ENCODE measurements at regions not wholly inside any gene's neighbourhood (a gene's known extent, or its start where the extent isn't known, plus 50 kb on each side); places are given as distances from the start of the nearest gene placed in this dataset.

DNA sequence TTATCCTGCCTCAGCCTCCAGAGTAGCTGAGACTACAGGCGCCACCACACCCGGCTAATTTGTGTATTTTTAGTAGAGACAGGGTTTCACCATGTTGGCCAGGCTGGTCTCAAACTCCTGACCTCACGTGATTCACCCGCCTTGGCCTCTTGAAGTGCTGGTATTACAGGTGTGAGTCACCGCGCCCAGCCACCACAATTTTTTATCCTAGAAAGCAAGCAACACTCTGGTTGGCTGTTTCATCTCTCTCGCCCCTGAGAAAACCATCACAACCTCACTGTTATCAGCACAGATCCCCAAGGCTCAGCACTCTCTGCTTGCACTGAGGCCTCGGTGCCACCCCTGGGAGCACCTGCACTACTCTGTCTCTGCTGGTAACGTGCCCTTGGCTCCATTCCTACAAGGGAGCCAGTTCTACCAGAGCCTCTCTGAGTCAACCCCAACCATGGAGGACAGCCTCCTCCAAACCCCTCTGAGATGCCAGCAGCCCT lies 134.8 kb upstream of the AGAP1 start:
- no peak for DNase-seq (ENCODE audit: low spot score)

DNA sequence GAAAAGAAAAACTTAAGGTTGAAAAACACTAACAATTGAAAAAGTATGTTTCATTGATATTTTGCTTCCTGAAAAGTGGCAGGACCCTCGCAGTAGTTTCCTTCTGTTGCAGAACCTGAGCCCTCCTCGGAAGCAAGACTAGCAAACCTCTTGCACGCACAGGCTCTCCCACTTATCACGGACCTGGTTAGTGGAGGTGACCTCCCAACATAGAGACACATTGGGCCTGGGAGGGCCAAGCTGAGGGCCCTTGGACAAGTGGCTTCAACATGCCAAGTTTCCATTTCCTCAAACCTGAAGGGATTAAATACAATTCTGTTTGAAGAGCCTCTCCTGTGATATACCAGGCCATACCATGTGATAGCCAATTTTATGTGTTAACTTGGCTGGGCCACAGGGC lies 133.4 kb upstream of the AGAP1 start:
- no peak for DNase-seq (ENCODE audit: low spot score)

DNA sequence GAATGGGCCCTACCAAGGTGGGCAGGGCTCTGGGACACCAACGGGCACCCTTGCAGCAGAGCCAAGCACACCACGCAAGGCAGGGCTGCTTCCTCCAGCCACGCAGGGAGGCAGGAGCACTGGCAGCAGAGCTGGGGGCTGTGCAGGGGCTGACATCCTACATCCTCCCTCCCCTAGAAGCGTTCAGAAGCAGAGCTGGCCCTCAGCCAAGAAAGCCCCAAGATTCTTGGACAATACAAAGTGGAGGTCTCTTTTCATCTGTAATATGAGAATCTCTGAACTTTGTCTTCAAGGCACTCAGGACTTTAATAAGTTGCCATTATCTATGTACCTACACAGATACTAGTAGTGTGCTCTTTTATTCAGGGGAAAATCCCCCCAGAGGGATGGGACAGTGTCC lies 128.1 kb upstream of the AGAP1 start:
- DNase-seq (ENCODE audit: low spot score): no peak

DNA sequence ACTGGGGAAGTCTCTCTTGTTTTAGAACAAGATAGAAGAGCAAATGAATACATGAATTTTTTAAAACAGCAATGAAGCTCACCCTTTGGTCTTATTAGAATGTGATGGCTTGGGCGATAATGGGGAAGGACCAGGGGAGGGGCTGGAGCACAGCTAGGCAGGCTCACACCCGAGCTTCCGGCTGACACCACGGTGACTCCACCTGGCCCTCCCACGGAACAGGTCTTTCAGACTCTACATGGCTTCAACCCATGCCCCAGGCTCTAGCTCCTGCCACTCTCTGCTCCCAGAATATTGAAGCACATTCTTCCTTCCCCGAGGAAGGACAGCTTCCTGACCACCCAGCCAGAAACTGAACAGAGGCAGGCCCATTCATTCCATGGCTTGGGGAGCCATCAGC lies 127.5 kb upstream of the AGAP1 start:
- no peak for DNase-seq (ENCODE audit: low spot score)

DNA sequence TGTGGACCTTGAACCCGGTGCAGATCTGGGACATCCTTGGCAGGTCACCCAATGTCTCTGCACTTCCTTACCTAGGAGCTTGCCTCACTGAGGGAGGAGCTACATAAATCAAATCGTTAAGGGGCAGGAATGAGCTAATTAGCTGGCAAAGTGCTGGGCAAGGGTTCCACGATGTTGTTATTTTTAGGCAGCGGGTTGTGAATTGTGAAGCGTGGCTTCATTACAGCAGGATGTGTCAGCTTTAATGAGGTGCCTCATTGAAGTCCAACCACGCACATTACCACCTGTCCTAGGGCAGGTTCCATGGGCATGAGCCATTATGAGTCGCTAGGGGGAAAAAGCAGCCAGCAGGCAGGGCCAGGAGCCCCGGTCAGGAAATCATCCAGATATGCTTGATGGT lies 127.0 kb upstream of the AGAP1 start:
- DNase-seq (ENCODE audit: low spot score): no peak

DNA sequence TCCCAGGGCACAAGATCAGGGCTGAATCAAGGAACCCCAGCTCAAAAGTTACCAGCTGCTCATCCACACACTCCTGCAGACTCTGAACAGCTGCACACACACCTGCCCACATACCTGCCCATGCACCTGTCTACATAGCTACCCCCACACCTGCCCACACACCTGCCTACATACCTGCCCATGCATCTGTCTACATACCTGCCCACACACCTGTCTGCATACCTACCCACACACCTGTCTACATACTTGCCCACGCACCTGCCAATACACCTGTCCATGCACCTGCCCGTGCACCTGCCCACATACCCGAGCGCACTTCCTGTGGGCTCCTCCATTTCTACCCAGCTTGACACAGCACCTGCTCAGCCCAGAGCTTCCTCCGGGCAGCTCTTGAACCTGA lies 122.8 kb upstream of the AGAP1 start:
- no peak for DNase-seq (ENCODE audit: low spot score)

DNA sequence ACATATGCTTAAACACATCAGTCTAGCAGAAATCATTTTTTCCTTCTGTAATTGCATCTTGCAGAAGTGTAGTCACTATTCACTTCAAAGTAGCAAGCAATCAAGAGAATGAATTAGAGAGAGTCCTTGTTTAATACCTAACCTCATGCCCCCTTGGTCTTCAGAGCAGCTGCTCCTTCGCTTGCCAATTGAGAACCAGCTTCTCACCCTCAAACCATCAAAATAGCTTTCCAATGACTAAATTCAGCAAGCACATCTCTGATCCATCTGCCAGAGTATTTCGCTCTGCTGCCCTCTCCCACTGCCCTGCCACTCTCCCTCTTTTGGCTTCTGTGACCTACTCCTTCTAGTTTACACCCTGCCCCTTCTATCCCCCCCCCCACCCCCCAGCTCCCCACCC lies 120.7 kb upstream of the AGAP1 start:
- no peak for DNase-seq (ENCODE audit: low spot score)

DNA sequence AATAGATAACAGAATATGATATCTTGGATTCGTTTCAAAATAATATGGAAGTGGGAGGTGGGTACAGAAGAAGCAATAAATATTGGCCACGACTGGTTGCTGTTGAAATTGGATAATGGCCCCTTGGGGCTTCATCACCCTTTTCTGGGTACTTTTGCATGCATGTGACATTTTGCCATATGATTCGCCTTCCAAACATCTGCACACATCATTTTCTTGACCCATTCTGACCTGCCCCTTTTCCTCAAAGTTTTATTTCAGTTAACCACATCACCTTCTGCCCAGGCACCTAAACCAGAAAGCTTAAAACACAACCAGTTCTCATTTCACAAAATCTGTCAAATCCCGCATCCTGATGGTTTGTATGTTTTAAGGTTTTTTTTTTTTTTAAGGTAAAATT lies 116.7 kb upstream of the AGAP1 start:
- no peak for DNase-seq (ENCODE audit: low spot score)

DNA sequence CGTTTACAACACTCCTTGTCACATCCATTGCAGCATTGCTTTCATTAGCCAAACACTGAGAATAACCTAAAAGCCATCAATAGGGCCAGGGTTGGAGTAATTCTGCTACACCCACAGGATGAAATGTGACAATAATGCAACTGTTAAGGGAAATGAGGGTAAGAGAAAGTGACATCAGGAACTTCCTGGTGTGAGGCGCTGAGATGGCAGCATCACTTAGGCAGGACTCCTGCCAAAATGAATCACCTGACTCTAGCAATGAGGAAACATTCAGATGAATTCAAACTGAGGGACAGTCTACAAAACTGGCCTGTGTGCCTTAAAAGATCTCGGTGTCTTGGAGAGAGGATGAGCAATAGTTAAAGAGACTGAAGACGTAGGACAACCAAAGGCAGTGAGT lies 115.6 kb upstream of the AGAP1 start:
- DNase-seq (ENCODE audit: low spot score): peak; percentile 57

DNA sequence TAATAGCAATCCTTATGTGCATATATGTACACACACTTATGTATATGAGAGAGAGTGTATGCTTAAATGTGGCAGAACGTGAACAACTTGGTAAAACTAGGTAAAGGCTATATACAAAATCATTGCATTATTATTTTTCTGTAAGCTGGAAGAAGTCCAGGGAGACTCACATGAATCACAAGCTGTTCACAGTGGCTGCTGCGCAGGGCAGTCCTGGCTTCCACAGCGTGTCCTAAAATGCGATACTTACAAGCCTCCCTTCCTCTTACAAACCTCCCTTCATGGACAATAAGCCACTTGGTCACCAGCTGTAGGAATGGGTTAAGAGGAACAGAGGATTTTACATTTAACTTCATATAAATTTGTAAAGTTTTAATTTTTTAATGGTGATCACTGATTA lies 114.9 kb upstream of the AGAP1 start:
- peak; percentile 9 for DNase-seq (ENCODE audit: low spot score)

DNA sequence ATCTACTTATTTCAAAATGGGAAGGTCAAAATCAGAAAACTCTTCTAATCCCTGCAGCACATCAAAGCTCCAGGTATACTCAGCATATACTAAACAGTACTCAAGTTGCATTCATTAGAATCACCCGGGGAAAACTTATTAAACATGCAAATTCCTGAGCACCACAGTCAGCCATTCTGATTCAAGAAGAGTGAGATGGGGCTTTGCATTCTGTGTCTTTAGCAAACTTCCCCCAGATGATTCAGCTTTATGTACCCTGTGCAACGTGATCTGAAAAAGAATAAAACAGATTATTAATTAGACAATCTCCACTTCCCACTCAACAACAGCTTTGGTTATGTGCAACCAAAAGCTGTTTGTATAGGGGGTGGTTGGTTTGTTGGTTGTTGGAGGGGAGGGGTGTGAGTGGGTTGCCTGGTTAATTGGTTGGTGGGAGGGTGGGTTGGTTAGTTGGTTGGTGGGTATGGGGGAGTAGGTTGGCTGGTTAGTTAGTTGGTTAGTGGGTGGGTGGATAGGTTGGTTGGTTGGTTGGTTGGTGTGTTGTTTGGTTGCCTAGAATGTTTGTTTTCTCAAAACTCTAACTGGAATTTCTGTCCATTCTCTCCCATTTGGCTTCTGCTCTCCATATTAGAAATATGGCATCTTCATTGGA lies 112.5 kb upstream of the AGAP1 start:
- DNase-seq (ENCODE audit: low spot score): no peak

DNA sequence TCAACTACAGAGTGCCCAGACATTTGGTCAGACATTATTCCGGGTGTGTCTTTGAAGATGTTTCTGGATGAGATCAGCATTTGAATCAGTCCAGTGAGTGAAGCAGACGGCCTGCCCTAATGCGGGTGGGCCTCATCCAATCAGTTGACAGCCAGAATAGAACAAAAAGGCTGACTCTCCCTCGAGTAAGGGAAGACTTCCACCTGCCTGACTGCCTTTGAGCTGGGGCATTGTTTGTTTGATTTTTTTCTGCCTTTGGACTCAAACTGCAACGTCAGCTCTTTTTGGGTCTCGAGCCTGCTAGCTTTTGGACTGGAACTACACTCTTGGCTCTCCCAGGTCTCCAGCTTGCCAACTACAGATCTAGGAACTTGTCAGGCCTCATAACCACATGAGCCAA lies 111.7 kb upstream of the AGAP1 start:
- DNase-seq (ENCODE audit: low spot score): peak; percentile 20

DNA sequence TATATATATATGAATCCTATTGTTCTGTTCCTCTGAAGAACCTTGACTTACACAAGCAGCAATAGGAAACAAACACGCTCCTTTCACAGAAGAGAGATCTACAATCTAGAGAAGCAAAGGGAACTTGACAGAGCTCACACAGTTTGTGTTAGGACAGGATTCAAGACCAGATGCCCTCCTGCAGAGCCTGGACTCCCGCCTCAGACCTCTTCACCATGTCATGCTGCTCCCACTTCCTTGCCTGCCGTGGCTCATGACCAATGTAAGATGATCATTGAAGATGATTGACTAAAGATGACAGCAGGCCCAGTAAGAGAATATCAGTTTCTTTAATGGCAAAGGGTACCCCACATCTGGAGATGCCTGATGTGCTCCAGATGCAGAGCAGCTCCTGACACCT lies 111.2 kb upstream of the AGAP1 start:
- no peak for DNase-seq (ENCODE audit: low spot score)

DNA sequence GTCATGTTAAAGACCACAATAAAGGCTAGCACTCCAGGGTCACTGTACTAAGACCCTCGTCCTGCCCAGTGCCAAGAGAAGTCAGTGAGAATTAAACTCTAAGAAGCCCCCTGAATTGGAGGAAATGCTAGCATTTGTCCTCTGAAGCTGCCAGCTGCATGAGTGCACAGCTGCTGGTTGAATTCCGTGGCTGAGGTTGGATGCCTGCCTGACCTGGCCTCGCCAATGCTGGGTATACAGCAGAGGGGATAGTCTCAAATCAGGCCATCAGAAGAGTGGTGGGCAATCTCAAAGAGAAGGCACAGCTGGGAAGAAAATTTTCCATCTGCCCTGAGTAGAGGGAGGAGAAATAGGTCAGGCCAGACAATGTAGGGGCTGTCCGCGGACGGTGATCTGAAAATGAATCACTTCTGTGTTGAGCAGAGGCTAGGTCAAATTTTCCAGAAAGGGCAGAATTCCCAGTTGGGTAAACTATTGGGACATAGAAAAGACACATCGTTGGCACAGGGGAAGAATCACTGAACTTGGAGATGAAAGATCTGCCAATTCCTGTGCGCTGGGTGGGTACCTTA lies 110.5 kb upstream of the AGAP1 start:
- DNase-seq (ENCODE audit: low spot score): peak; percentile 50

DNA sequence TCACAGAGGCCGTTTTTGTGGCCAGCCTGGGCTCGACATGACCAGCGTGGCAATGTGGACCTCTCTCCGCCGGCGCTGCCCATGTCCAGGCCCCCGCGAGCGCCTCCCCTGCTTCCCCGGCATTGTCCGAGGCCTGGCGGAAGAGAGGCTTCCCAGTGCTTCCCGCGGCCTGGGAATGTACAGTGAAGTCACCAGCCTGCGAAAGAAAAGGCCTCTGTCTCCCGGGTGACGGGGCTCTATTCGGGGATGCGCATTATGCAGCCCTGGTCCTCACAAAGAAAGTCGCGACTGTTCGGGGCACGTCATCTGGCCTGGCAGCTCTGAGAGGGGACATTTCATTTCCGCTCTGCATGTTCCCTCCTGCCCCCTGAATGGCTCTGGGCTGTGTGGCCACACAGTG lies 109.2 kb upstream of the AGAP1 start:
- DNase-seq (ENCODE audit: low spot score): peak; percentile 95

DNA sequence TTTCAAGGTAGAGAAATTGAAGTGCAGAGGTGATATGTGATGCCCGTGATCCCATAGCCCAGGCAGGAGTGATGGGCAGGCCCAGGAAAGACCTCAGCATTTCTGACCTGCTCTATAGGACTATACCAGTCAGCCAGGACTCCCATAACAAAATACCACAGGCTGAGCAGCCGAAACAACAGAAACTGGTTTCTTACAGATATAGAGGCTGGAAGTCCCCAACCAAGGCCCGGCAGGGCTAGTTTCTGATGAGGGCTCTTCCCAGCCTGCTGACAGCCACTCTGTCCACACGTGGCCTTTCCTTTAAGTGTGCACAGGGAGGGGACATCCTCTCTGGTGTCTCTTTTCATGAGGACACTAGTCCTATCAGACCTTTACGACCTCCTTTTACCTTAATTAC lies 104.2 kb upstream of the AGAP1 start:
- no peak for DNase-seq (ENCODE audit: low spot score)

DNA sequence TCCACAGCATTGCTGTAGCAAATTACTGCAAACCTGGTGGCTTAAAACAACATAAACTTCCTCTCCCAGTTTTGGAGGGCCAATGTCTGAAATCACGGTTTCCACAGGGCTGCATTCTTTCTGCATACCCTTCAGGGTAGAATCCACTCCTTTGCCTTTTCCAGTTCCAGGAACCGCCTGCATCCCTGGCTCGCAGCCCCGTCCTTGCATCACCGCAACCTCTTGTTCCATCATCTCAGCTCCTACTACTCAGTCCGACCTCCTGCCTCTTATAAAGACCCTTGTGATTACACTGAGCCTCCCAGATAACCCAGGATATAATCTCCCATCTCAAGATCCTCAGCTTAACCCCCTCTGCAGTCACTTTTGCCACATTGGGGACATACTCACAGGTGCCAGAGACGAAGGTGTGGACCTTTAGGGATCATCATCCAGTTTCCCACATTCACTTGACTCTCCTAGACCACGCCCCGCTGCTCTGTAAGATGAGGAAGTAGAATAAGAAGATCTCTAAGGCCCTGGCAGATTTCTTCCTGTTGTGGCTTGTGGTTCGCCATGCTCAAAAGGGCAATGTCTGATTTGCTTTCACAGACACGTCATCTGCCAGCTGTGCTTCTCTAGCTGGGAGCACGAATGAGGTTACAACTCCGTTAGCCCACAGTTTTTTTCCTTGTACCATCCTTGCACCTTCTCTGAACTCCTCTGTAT lies 103.6 kb upstream of the AGAP1 start:
- peak; percentile 78 for DNase-seq (ENCODE audit: low spot score)

DNA sequence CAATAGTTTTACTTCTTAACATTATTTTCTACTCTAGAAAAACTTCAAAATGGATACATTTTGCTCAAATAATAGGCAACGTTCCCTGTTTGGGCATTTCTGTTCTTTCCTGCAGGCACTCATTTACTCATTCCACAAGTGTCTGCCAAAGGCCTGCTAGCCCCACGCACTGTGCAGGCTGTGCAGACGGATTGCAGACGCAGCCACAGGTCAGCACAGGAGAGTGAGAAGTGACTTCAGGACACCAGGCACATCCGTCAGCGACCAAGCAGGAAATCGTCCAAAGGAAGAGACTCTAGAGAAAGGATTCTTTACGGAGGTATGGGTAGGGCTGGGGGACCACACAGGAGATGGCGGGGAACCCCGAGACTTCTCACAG lies 103.0 kb upstream of the AGAP1 start:
- DNase-seq (ENCODE audit: low spot score): no peak

DNA sequence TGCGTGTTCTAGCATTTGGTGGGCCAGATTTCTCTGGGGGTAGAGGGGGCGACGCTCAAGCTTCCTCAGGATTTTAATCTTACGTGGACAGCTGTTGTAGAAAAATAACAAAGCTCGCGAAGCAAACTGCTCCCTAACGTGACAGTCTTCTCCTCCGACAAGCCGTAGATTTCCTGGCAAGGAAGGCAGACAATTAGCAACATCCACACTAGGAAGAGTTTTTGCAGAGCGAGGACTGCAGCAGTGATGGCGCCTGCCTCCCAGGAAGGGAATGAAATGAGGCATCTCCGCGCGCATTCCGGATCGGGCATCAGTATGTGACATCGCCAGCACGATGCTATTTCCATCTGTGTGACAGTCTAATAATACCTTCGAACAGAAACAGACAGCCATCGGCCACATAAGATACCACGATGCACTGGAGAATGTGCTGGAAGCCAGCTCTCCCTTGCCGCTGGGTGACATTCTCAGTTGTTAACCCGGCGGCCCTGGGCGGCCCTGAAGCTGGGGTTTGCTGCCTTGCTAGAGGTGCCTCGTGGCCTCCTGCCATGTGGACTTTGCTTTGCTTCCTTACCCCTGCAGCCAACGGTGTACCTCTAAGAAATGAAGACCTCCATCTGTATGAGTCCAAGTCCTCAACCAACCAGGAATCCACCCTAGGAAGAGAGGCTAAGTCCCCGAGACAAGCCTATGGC lies 101.8 kb upstream of the AGAP1 start:
- DNase-seq (ENCODE audit: low spot score): no peak

DNA sequence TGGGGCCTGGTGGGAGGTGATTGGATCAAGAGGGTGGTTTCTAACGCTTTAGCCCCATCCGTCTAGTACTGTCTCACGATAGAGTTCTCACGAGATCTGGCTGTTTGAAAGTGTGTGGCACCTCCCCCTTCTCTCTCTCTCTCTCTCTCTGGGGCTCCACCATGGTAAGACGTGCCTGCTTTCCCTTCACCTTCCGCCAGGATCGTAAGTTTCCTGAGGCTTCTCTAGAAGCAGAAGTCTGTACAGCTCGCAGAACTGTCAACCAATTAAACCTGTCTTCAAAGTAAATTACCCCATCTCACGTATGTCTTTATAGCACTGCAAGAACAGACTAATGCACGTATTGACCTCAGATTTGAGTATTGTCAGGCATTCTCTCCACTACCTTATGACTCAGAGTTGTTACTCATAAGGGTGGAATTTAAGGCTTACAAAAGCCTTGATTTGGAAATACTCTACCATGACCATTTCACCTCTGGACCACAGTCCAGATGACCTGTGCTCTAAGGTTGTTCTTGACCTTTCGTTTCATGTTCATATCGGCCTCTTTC lies 99.5 kb upstream of the AGAP1 start:
- no peak for DNase-seq (ENCODE audit: low spot score)

DNA sequence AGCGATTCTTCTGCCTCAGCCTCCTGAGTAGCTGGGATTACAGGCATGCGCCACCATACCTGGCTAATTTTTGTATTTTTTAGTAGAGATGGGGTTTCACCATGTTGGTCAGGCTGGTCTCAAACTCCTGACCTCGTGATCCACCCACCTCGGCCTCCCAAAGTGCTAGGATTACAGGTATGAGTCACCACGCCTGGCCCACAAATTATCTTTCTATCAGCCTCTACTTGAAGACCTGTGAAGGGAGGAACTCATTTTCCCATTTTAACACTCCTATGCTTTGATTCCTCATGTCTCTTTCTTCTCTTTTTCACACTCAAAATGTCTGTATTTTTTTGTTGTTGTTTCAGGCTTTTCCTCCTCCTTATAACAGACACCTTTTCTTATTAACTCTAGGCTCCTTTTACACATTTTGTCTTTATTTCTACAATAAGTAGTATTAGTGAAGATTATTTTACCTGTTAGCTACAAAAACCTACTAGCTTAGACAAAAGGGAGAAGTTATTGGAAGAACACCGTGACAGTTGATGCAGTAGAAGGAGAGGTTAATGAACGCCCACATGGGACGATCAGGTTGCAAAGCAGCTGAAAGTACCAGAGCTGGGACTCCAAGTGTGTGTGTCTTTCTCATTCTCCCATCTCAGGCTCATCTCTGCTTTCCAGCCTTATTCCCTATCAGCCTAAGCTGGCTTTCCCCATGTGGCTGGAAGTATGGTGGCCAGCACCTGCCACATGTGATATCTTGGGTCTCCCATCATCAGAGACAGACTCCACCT lies 97.6 kb upstream of the AGAP1 start:
- DNase-seq (ENCODE audit: low spot score): no peak

DNA sequence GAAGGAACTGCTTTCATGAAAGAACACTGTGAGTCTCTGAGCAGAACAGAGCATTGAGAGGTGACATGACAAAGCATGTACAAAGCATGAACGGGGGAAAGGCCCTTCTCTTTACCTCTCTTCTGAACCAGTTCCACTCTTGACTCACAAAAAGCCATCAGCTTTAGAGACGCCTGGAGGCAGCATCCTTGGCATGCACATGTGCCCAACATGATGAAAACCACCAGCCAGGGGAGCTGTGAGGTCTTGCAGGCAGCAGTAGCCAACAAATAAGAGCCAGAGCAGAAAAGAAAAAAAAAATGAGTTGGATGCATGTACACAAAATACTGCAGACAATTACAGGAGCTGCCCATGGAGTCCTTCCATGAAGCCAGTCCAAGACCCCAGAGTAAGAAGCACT lies 95.5 kb upstream of the AGAP1 start:
- DNase-seq (ENCODE audit: low spot score): no peak
